Urothelium cell line (cell line): ENCODE measurements at regions not wholly inside any gene's neighbourhood (a gene's known extent, or its start where the extent isn't known, plus 50 kb on each side); places are given as distances from the start of the nearest gene placed in this dataset.
"Not testable (repeated sequence)": the region's sequence is repeated elsewhere in the genome, so short reads cannot be mapped to it uniquely, and the experiment has no call there.

Source experiments
- DNase-seq: peaks from one replicate; pipeline ENCODE4 v3.0.0; 2011; ENCODE audit warnings: low spot score, mixed read lengths
- FAIRE-seq: peaks from 2 replicates; lab custom pipeline; 2011; peaks lifted over from hg19 to GRCh38; lab: Jason Lieb, UNC

DNA sequence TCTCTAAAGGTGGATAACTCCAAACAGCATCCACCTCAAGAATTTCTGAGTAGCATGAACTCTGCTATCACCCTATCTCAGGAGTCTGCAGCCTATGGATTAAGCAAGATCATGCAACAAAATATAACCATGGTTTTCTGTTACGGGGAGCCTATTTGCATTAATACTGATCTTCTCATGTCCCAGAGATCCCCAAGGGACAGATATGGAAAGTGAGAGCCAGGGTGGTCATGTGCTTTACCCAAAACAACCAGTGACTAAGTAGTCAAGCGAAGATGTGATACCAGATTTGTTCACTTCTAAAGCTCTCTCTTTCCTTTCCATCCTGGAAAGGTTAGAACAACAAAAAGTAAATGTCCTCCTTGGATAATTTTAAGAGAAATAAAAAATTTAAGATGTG is 125.1 kb downstream of the PRRX1 start:
- no peak for DNase-seq
- no peak for FAIRE-seq

DNA sequence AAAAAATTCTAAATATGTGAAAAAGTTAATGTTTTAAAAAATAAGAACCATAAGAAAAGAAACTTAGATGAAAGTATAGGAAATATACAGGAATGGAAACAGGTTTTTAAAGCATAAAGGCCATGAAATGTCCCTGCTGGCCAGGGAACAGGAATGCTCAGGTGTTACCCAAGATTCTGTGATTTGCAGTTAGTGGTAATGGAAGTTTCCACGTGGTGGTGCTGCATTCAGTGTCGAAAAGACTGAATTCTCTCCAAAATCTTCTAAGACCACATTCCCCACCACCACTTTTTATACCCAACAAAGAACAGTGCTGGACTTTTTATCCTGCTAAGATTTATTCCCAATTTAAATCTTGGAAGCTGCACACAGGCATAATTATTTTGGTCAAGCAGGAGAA is 126.2 kb downstream of the PRRX1 start:
- DNase-seq: no peak
- FAIRE-seq: no peak

DNA sequence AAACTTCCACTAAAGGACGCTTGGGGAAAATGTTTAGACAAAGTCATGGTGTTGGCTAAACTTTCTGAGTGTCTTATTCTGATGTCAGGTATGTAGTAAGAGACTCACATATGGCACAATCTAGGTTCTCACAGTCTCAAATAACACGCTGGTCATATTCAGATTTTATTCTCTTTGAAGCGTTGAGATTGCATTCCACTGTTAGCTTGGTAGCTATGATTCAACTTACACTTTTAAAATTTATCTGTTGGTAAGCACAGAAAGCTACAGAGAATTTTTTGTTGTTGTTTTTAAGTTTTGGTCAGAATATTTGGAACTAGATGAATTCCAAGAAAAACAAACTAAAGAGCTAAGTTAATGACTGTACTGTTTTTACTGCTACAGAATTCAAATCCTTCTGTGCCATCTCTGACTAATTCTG is 126.7 kb downstream of the PRRX1 start:
- FAIRE-seq (no peak), DNase-seq (no peak)

DNA sequence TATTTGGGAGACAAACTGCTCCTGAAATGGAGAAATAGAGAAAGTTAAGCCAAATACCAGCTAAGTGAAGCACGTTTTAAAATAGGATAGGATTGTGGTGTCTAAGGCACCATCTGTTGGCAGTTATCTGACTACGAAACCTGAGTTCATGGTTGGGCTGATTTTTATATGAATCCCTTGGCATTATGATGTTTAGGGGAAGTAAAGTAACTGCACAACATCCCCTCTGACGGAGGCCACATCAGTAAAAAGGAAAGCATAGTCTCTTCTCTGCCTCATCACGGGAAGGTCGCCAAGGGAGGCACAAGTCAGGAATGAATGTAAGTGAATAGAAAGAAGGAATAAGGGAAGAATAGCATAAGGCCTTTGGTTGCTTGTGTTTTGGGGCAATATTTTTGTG is 128.0 kb downstream of the PRRX1 start:
- FAIRE-seq (no peak), DNase-seq (no peak)

DNA sequence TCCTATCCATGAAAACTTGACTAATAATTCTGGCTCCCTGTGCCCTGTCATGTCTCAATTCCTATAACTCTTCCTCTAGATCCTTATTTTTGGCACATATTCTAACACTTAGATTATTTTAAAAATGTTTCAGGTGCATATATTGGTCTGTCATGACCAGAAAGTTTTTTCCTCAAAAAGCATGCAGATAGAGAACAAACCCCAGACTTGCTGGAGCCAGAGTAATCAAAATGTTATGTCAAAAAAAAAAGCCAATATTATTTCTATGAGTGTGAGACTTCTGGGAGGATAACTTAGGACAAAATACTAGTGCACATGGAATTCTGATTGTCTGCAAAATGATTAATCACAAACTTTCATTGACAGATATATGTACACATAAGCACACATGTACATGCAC is 135.1 kb upstream of the MROH9 start:
- FAIRE-seq: no peak
- DNase-seq: no peak

DNA sequence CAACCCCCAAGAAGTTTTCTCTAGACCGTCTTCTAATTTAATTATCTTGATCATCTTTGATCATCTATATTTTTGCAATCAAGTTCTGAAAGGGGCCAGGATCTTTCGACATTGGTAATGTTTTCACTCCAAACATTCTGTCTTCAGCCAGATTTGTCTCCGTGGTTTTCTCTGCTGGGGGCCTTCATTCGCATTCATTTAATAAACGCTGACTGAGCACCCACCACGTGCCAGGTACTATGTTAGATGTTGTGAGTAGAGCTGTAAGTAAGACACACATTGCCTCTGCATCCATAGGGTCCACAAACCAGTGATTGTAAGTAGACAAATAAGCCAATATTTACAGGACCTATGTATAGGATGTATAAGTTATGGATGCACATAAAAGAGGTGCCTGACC is 134.5 kb upstream of the MROH9 start:
- FAIRE-seq: no peak
- DNase-seq: no peak

DNA sequence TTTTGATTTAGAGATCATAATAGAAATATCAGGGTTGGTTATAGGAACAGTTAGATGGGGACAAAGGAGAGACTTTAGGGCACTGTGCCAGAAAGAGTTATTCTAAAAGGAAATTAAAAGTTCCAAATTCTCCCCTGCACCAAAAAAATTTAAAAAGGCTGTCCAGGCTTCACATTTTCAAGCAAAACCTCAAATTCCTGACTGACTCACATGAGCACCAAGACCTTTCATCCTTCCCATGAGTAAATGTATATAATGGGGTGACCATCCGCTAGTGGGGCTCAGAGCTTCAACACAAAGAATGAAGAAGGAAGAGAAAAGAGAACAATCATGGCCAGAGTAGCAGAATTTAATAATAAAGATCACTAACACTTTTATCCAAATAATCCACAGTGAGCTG is 131.6 kb upstream of the MROH9 start:
- no peak for FAIRE-seq
- DNase-seq: no peak

DNA sequence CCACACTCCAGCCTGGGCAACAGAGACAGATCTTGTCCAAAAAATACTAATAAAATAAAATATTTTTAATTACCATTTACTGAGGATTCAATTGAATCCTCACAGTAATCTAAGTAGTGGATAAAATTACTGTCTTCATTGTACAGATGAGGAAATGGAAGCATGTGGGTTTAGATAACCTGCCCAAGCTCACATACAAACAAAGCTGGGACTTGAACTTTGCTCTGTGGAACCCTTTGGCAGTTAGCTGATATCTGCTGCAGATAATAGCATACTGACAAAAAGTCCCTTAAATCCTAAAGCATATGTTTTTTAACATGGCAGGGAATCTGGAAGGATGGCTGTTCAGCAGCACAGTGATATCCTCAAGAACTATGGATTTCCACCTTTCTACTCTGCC is 130.9 kb upstream of the MROH9 start:
- DNase-seq (no peak), FAIRE-seq (no peak)

DNA sequence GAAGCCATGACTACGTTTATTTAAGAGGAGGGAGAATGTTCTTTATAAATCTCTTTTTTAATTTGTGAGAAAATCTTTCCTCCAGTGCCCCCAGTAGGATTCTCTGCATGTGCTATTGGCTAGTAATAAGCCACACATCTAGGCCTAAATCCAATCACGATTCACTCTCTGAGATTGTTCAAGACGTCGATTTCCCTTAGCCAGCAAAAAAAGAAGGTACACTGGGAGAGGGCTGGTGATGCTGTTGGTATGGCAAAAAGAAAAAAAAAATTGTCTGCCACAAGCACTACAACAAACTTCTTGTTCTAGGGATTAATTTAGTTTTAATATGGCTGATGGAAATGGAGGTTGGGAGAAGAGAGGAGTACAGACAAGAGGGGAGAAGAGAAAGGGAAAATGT is 130.5 kb upstream of the MROH9 start:
- FAIRE-seq (no peak), DNase-seq (no peak)

DNA sequence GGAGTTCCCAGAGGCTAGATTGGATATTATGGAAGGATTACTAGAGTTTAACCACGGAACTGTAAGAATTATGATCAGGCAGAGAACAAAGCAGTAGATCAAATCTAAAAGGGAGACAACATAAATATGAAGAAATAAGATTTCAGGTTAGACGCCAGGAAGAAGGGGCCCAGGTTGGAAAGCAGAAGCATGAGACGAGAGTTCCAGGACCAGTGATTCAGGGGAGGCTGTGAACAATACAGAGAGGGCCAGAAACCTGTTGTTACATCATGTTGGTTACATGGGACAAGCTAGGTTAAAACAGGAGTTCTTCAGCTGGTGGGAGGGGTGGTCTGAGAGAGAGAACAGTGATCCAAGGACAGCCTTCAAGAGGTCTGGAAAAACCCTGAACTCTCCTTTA is 128.4 kb upstream of the MROH9 start:
- no peak for FAIRE-seq
- peak; percentile 21 for DNase-seq

DNA sequence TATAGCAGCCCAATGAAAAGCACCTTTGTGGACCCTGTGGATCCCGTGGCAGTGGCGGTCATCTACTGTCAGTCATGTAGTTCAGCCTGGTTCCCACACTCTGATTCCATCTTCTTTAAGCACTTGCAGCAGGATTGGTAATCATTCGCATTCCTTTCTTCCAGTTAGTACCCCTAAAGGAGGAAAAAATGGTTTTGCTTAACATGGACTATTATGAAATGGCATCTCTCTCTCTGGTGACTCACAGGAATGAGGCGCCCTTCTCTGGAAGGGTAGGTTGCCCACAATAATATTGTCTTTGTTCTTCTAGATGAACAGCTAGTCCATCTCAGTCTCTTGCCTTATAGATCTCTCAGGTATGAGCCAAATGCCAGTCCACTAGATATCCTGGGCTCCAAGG is 127.9 kb upstream of the MROH9 start:
- DNase-seq (peak; percentile 80), FAIRE-seq (no peak)

DNA sequence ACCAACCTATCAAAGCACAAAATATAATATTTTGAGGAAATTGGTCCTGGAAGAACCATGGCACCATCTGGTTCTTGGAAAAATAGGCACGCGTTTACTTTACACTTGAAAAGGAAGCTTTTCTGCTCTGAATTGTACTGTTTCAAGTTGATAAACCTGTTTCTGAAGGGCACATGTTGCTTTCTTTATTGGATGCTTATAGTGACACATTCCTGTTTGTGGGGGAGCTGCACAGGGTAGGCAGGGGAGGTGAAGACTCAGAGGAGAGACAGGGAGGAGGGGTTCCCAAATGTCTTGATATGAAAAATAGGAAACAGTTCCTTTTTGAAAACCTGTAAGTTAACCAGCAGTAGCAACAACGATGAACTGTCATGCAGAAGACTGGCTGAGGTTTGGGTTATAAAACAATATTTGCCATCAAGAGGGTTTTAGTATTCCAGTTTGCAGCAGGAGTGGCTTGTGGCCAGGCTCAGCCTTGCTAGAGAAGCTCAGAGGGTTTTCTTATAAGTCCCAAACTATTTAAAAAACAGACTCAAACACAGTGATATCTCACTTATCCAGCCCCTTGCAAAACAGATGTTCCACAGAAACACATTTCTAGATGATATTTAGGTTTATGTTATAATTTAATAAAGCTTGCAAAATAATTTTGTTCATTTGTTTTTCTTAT is 127.0 kb upstream of the MROH9 start:
- DNase-seq (no peak), FAIRE-seq (no peak)

DNA sequence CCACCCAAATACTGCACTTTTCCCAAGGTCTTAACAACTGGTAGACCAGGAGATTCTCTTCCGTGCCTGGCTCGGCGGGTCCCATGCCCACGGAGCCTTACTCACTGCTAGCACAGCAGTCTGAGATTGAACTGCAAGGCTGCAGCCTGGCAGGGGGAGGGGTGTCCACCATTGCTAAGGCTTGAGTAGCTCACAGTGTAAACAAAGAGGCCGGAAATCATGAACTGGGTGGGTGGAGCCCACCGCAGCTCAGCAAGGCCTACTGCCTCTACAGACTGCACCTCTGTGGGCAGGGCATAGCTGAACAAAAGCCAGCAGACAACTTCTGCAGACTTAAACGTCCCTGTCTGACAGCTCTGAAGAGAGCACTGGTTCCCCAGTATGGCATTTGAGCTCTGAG is 124.3 kb upstream of the MROH9 start:
- FAIRE-seq, DNase-seq: not testable (repeated sequence)

DNA sequence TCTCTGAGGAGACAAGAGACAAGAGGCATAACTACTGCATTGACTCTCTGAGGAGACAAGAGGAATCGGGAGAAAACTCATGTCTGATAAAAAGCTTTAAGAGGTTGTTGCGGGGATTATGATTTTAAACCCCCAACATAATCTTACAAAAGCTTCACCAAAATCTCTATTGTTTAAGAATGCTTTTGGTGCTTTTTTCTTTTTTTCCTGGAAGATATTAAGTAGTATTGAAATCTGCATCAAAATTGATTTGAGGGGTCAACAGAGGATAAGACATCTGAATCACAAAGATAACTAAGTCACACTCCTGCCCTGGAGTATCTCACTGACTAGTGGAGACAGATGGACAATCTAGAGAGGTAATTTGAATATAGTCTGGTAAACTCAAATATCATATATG is 115.6 kb upstream of the MROH9 start:
- DNase-seq: no peak
- no peak for FAIRE-seq

DNA sequence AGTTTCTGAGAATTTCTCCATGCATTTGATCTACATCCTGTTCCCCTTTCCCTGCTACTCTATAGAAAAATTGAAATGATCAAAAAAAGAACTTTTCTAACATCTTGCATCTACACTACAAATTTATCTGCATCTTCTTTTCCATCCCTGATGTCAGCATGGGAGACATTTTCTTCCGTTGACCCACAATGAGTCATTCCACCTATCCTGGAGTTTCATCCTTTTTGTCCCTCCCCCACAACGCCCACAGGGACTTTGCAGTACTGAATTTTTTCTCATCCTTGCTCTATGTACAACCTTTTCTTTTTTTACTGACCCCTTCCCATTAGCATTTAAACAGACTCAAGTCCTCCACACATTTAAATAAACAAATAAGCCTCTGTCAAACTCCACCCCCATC is 112.2 kb upstream of the MROH9 start:
- DNase-seq (peak; percentile 25), FAIRE-seq (no peak)

DNA sequence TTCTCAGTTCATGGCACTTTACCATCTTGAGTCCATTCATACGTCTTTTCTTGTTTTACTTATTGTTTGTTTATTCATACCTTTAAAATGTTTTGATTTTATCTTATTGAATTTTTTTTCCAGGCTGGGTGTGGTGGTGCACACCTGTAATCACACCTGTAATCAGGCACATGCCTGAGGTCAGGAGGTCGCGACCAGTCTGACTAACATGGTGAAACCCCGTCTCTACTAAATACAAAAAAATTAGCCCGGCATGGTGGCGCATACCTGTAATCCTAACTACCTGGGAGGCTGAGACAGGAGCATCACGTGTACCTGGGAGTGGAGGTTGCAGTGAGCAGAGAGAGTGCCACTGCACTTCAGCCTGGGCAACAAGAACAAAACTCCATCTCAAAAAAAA is 104.1 kb upstream of the MROH9 start:
- FAIRE-seq (no peak), DNase-seq (no peak)

DNA sequence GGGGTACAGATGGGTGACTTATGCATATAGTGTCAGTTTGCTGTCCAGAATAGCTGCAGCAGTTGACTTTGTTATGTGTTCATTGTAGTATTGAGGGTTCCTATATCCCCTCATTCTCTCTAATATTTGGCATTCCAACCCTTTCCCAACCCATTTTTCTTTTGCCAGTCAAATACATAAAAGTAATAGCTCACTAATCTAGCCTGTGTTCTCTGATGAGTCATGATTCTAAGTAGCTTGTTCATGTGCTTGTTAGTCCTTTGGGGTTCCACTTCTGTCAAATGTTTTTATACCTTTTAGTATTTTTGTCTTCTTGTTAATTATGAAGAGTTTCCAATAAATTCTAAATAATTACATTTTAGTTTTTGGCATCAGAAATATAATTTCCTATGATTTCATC is 99.2 kb upstream of the MROH9 start:
- DNase-seq: no peak
- FAIRE-seq: no peak

DNA sequence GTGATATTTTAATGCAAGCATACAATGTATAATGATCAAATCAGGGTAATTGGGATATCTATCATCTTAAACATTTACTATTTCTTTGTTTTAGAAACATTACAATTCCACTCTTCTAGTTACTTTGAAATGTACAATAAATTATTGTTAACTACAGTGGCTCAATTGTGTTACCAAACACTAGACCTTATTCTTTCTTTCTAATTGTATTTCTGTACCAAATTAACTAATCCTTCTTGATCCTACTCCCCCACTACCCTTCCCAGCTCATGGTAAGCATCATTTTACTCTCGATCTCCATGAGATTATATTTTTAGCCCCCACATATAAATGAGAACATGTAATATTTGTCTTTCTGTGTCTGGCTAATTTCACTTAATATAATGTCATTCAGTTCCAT is 95.0 kb upstream of the MROH9 start:
- no peak for DNase-seq
- no peak for FAIRE-seq

DNA sequence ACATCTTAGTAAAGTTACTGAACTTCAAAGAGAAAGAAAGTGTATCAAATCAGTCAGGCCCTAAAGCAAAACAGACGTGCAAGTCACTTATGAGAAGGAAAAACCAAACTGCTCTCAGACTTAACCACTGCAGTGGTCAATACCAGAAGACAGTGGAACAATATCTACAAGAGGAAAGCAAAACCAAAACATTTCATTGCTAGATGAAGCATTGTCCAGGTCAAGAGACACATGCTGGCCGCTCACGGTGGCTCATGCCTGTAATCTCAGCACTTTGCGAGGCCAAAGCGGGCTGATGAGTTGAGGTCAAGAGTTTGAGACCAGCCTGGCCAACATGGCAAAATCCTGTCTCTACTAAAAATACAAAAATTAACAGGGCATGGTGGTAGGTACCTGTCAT is 82.0 kb upstream of the MROH9 start:
- FAIRE-seq: no peak
- no peak for DNase-seq

DNA sequence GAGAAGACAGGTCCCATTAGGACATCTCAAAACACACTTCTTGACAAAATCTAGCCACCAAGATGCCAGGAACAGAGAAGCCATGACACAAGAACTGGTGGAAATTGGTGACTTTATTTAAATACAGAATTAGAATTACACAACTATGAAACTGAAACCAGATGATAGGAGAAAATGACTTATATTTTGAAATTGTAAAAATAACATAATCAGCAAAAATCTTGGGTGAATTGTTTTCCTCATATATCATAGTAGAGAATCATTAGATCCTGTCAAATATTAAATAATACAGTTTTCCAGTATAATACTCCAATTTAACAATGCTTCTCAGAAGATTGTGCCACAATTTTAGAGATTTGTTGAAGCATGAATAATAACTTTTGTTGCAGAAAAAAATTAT is 81.5 kb upstream of the MROH9 start:
- no peak for FAIRE-seq
- DNase-seq: no peak

DNA sequence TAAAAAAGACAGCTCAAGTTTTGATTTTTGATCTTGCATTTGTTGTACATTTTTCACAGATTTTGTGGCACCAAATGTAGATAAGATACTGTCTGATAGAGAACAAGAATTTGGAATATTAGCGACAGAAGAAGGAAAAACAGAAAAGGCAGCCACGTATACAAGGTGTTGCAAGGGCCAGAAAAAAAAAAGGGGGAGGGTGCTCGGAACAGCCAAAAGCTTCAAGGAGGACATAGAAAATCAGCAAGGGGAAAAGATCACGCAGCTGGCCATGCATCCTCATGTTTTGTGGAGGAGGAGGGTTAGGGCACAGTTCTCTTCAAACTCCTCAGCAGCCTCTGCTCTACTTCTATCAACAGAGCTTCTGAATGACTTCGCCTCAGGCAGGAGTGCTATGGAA is 80.7 kb upstream of the MROH9 start:
- DNase-seq: no peak
- FAIRE-seq: no peak

DNA sequence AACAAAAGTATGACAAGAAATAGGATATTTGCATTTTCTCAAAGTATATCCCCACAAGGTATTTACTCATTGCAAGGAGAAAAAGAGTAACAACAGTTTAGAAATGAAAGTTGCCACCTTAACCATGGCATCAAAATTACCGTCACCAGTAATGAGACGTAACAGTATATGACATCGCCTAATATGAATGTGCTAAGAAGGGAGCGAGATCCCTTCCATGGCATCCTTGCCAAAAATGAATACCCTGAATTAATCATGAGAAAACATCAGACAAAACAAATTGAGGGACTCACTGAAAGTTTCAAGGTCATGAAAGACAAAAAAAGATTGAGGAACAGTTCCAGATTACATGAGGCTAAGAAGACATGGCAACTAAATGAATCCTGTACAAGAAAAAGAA is 78.9 kb upstream of the MROH9 start:
- DNase-seq (no peak), FAIRE-seq (no peak)

DNA sequence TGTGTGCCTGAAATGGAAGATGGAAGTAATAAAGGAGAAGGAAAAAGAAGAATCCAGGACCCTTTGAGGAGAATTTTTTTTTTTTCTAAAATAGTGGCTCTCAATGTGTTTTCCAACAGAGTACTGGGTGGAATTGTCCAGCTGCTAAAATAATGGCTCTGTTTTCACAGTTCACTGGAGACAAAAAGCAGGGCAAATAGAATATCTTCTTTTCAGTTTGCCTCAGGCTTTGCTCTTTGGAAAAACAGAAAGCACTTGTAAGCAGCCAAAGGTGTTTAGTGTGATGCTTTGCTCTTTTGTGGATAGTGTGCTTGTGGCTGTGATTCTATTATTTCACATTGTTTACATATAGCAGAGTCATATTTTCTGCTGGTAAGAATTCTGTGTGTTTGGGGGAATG is 77.4 kb upstream of the MROH9 start:
- DNase-seq (no peak), FAIRE-seq (no peak)

DNA sequence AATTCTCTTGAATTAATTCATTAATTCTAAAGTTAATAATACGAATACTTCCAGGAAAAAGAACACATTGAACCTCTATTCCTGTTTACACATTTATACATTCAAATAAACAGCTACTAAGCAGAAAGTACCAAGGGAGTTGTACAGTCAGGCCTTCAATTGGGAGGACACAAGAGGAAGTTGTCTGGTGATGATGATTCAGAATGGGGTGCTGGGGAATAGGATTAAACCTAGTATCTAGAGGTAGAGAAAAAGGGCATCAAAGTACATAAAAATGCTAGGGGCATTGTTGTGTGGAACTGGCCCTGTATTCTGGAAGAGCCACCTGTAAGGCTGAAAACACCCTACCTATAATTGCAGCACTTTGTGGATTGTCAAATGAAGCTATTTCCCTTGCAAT is 71.7 kb upstream of the MROH9 start:
- no peak for FAIRE-seq
- no peak for DNase-seq
